HL-60 (cell line): ENCODE measurements at regions not wholly inside any gene's neighbourhood (a gene's known extent, or its start where the extent isn't known, plus 50 kb on each side); places are given as distances from the start of the nearest gene placed in this dataset.

Experiments used
- GABPA ChIP-seq: IDR thresholded peaks from 2 replicates; pipeline ENCODE4 v1.6.1; 2012; ENCODE audit warnings: low read depth
- POLR2AphosphoS5 ChIP-seq: IDR thresholded peaks from 2 replicates; pipeline ENCODE4 v1.6.1; 2012; ENCODE audit warnings: low read depth
- REST ChIP-seq: IDR thresholded peaks from 2 replicates; pipeline ENCODE4 v1.6.1; 2012; ENCODE audit warnings: low read depth; ENCODE audit not compliant: insufficient replicate concordance
- TF ChIP-seq, protein P1 (sequence below): IDR thresholded peaks from one replicate; pipeline ENCODE4 v1.5.1; 2011; ENCODE audit warnings: low read length, control low read depth, inconsistent platforms; ENCODE audit not compliant: insufficient read depth

- TF ChIP-seq, protein P1, sequence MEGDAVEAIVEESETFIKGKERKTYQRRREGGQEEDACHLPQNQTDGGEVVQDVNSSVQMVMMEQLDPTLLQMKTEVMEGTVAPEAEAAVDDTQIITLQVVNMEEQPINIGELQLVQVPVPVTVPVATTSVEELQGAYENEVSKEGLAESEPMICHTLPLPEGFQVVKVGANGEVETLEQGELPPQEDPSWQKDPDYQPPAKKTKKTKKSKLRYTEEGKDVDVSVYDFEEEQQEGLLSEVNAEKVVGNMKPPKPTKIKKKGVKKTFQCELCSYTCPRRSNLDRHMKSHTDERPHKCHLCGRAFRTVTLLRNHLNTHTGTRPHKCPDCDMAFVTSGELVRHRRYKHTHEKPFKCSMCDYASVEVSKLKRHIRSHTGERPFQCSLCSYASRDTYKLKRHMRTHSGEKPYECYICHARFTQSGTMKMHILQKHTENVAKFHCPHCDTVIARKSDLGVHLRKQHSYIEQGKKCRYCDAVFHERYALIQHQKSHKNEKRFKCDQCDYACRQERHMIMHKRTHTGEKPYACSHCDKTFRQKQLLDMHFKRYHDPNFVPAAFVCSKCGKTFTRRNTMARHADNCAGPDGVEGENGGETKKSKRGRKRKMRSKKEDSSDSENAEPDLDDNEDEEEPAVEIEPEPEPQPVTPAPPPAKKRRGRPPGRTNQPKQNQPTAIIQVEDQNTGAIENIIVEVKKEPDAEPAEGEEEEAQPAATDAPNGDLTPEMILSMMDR = no peak
- TF ChIP-seq POLR2AphosphoS5 (no peak), REST (no peak), GABPA (no peak)
Measured at GRCh38 chr7:46177821-46178220, 256.7 kb upstream of the IGFBP3 start.
